ENCODE measurements at regions not wholly inside any gene's neighbourhood (a gene's known extent, or its start where the extent isn't known, plus 50 kb on each side); places are given as distances from the start of the nearest gene placed in this dataset.

GRCh38 chr14:53390008-53390407, 236.9 kb upstream of the DDHD1 start:
- no peaks in the 10 kb centered on the region for H3K4me1 Mint-ChIP-seq (ENCODE audit: unreplicated experiment)

GRCh38 chr14:53389202-53389601, 236.1 kb upstream of the DDHD1 start:
- no peak for TF ChIP-seq CTCF (IDR thresholded peaks at IDR 0.05; ENCODE audit: unreplicated experiment)
- Mint-ChIP-seq H3K27me3 (ENCODE audit: unreplicated experiment) (no peaks in the 10 kb centered on the region), H3K4me3 (ENCODE audit: unreplicated experiment) (no peak overlapping the region), H3K4me1 (ENCODE audit: unreplicated experiment) (no peaks in the 10 kb centered on the region), H3K9me3 (ENCODE audit: unreplicated experiment) (no peaks in the 10 kb centered on the region), H3K27ac (ENCODE audit: unreplicated experiment) (no peak overlapping the region), H3K36me3 (ENCODE audit: low read depth, unreplicated experiment) (no peaks in the 10 kb centered on the region)
- DNase-seq (ENCODE audit: low spot score): no peak

More at GRCh38 chr14:53390008-53390407, 236.9 kb upstream of the DDHD1 start:
- Mint-ChIP-seq H3K9me3 (ENCODE audit: unreplicated experiment) (no peaks in the 10 kb centered on the region), H3K27ac (ENCODE audit: unreplicated experiment) (no peak overlapping the region), H3K27me3 (ENCODE audit: unreplicated experiment) (no peaks in the 10 kb centered on the region), H3K4me3 (ENCODE audit: unreplicated experiment) (no peak overlapping the region), H3K36me3 (ENCODE audit: low read depth, unreplicated experiment) (no peaks in the 10 kb centered on the region)
- no peak for TF ChIP-seq CTCF (IDR thresholded peaks at IDR 0.05; ENCODE audit: unreplicated experiment)
- DNase-seq (ENCODE audit: low spot score): no peak

GRCh38 chr14:53386362-53386761, 233.2 kb upstream of the DDHD1 start:
- no peak overlapping the region for H3K27ac Mint-ChIP-seq (ENCODE audit: unreplicated experiment)
- no peaks in the 10 kb centered on the region for H3K36me3 Mint-ChIP-seq (ENCODE audit: low read depth, unreplicated experiment)
- no peak for DNase-seq (ENCODE audit: low spot score)
- H3K4me1 Mint-ChIP-seq (ENCODE audit: unreplicated experiment): no peaks in the 10 kb centered on the region
- H3K9me3 Mint-ChIP-seq (ENCODE audit: unreplicated experiment): no peaks in the 10 kb centered on the region
- no peaks in the 10 kb centered on the region for H3K27me3 Mint-ChIP-seq (ENCODE audit: unreplicated experiment)
- no peak overlapping the region for H3K4me3 Mint-ChIP-seq (ENCODE audit: unreplicated experiment)
- TF ChIP-seq CTCF (IDR thresholded peaks at IDR 0.05; ENCODE audit: unreplicated experiment): no peak

- no peaks in the 10 kb centered on the region for H3K27me3 Mint-ChIP-seq (ENCODE audit: unreplicated experiment)
- H3K4me1 Mint-ChIP-seq (ENCODE audit: unreplicated experiment): no peaks in the 10 kb centered on the region
- no peak for DNase-seq (ENCODE audit: low spot score)
- H3K36me3 Mint-ChIP-seq (ENCODE audit: low read depth, unreplicated experiment): no peaks in the 10 kb centered on the region
- no peak overlapping the region for H3K4me3 Mint-ChIP-seq (ENCODE audit: unreplicated experiment)
- no peak overlapping the region for H3K27ac Mint-ChIP-seq (ENCODE audit: unreplicated experiment)
- TF ChIP-seq CTCF (IDR thresholded peaks at IDR 0.05; ENCODE audit: unreplicated experiment): no peak
- H3K9me3 Mint-ChIP-seq (ENCODE audit: unreplicated experiment): no peaks in the 10 kb centered on the region
Observed at GRCh38 chr14:53384536-53384935, 231.4 kb upstream of the DDHD1 start.

- no peak for TF ChIP-seq CTCF (IDR thresholded peaks at IDR 0.05; ENCODE audit: unreplicated experiment)
- Mint-ChIP-seq H3K4me1 (ENCODE audit: unreplicated experiment) (no peaks in the 10 kb centered on the region), H3K27me3 (ENCODE audit: unreplicated experiment) (no peaks in the 10 kb centered on the region)
Observed at GRCh38 chr14:53384073-53384472, 230.9 kb upstream of the DDHD1 start.

More at GRCh38 chr14:53384073-53384472, 230.9 kb upstream of the DDHD1 start:
- no peak overlapping the region for H3K4me3 Mint-ChIP-seq (ENCODE audit: unreplicated experiment)
- DNase-seq (ENCODE audit: low spot score): no peak
- H3K27ac Mint-ChIP-seq (ENCODE audit: unreplicated experiment): no peak overlapping the region
- no peaks in the 10 kb centered on the region for H3K36me3 Mint-ChIP-seq (ENCODE audit: low read depth, unreplicated experiment)
- no peaks in the 10 kb centered on the region for H3K9me3 Mint-ChIP-seq (ENCODE audit: unreplicated experiment)

Data from endothelial cell (in vitro differentiated cells).